ENCODE measurements at regions not wholly inside any gene's neighbourhood (a gene's known extent, or its start where the extent isn't known, plus 50 kb on each side); places are given as distances from the start of the nearest gene placed in this dataset.
"Not testable (repeated sequence)": the region's sequence is repeated elsewhere in the genome, so short reads cannot be mapped to it uniquely, and the experiment has no call there.

DNA sequence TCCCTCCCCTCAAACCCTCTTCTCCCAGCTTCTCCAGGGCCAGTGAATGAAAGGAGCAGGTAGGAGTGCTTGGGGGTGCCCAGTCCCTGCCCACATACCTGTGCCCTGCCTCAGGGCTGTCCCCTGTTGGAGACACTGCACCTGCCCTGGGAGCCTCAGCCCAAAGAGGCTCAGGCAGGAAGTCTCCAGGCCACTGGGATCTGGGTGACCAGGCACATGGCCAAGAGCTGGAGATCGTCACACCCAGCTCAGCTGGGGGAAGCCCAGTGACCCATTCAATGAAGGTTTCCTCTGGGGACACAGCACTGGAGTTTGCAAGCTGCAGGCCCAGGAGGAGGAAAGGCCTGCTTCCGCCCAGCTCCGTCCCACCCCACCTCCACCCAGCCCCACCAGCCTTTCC is 156.4 kb downstream of the ZFP36L2 start:
- no peak for DNase-seq (ENCODE audit: extremely low spot score)
- TF ChIP-seq CTCF (IDR thresholded peaks at IDR 0.05; ENCODE audit: control extremely low read depth, extremely low read depth, low read depth, missing control alignments), result no peak
- POLR2A ChIA-PET, result no interaction called here
- CTCF ChIA-PET, result no interaction called here

- ChIA-PET POLR2A (no interaction called here), CTCF (interaction anchor here (0.9 kb wide), 1 partner anchor 94 kb away, joined by 3 read pairs; no protein-coding TSS in a partner anchor)
- DNase-seq (ENCODE audit: extremely low spot score), result no peak
- TF ChIP-seq CTCF (IDR thresholded peaks at IDR 0.05; ENCODE audit: control extremely low read depth, extremely low read depth, low read depth, missing control alignments), result no peak
Measured at GRCh38 chr2:43068631-43069517, 157.5 kb downstream of the ZFP36L2 start.

DNA sequence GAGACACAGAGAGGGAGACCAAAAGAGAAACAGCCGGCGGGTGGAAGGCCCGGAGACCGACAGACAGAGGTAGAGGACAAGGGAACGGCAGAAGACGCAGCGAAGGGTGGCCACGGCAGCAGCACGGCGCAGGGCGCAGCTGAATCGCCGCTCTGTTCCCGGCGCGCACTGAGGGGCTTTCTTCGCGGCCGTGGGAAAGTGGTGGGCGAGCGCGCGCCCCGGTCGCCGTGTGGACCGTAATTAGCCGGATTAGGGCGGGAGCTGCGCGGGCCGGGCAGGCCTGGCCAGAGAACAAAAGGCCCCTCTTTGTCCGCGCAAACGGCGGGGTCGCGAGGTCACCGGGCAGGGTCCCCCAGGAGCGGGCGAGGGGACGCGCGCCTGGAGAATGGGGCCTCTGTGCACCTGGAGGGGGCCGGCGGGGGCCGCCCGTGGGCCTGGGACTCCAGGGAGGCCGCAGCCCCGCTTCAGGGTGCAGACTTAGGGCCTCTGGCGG is 158.3 kb downstream of the ZFP36L2 start:
- ChIA-PET CTCF (no interaction called here), POLR2A (no interaction called here)
- TF ChIP-seq CTCF (IDR thresholded peaks at IDR 0.05; ENCODE audit: control extremely low read depth, extremely low read depth, low read depth, missing control alignments), result no peak
- DNase-seq (ENCODE audit: extremely low spot score), result no peak

DNA sequence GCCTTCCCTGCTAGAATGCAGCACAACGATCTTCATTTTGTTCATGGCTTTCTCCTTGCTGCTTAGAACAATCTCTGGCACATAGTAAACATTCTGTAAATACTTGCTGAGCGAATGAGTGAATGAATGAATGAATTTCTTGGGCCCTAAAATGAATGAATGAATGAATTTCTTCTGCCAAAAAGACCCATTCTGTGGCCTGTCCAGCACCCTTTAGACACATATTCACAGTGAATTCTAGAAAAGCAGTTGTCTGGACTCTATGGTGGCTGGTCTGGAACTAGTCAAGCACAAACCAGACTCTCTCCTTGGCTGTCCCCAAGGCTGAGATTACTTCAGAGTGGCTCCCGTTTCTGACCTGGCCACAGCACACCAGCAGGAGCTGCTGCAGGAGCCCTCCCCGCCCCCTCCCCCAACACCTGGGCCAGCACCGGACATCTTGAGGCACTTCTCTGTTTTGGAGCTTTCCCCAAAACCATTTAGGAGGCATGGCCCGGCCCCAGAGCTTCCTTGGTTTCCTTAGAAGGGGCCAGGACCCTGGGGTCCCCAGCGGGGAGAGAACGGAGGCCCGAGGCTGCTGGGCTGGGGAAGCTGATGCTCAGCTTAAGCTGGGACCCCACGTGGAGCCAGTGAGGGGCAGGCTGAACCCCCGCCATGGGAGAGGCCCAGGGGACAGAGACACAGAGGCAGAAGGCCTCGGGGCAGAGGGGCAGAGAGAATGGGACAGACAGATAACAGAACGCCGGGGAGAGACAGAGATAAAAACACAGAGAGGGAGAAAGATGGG is 159.0 kb downstream of the ZFP36L2 start:
- TF ChIP-seq CTCF (IDR thresholded peaks at IDR 0.05; ENCODE audit: control extremely low read depth, extremely low read depth, low read depth, missing control alignments), result no peak
- DNase-seq (ENCODE audit: extremely low spot score), result no peak
- CTCF ChIA-PET, result no interaction called here
- POLR2A ChIA-PET, result no interaction called here

DNA sequence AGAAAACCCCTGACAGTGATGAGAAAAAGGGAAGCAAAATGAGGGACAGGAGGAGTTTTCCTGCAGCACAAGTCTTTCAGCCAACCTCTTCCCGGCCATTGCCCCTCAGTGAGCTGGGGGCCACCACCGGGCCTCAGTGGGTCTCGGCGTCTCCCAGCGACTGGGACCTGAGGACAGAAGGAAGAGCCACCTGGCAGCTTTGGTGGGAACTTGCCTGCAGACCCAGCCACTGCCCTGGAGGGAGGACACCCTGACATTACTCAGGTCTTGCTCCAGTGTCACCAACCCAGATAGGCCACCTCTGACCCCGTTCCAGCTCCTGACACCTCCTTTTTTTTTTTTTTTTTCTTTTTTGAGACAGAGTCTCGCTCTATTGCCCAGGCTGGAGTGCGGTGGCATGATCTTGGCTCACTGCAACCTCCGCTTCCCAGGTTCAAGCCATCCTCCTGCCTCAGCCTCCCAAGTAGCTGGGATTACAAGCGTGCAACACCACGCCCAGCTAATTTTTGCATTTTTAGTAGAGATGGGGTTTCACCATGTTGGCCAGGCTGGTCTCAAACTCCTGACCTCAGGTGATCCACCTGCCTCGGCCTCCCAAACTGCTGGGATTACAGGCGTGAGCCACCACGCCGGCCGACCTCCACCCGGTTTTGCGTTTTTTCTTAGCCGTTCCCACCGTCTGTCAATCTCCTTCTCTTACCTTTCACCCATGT is 159.7 kb downstream of the ZFP36L2 start:
- DNase-seq (ENCODE audit: extremely low spot score); CTCF ChIA-PET; POLR2A ChIA-PET: not testable (repeated sequence)

GRCh38 chr2:43065871-43066270 is 160.5 kb downstream of the ZFP36L2 start:
- TF ChIP-seq CTCF (IDR thresholded peaks at IDR 0.05; ENCODE audit: control extremely low read depth, extremely low read depth, low read depth, missing control alignments), result no peak
- ChIA-PET CTCF (interaction anchor here (1.0 kb wide), 1 partner anchor 32 kb away, joined by 3 read pairs; no protein-coding TSS in a partner anchor), POLR2A (no interaction called here)
- DNase-seq (ENCODE audit: extremely low spot score), result no peak

All from GM10248 (cell line).